NAMALWA (cell line): ENCODE measurements at regions not wholly inside any gene's neighbourhood (a gene's known extent, or its start where the extent isn't known, plus 50 kb on each side); places are given as distances from the start of the nearest gene placed in this dataset.
"Not testable (repeated sequence)": the region's sequence is repeated elsewhere in the genome, so short reads cannot be mapped to it uniquely, and the experiment has no call there.

Experiments used
- DNase-seq: peaks from one replicate; pipeline ENCODE4 v3.0.0-alpha.2; 2015; ENCODE audit warnings: low spot score

GRCh38 chrX:18003876-18004275 lies 142.8 kb upstream of the RAI2 start:
- no peak for DNase-seq

- no peak for DNase-seq
Measured at GRCh38 chrX:18002791-18003190, 141.7 kb upstream of the RAI2 start.

- no peak for DNase-seq
Measured at GRCh38 chrX:17994429-17994828, 133.3 kb upstream of the RAI2 start.

GRCh38 chrX:17993062-17993461 lies 132.0 kb upstream of the RAI2 start:
- no peak for DNase-seq

GRCh38 chrX:17990532-17990931 lies 129.4 kb upstream of the RAI2 start:
- no peak for DNase-seq

- DNase-seq: no peak
Measured at GRCh38 chrX:17987783-17988182, 126.7 kb upstream of the RAI2 start.

GRCh38 chrX:17986977-17987376 lies 125.9 kb upstream of the RAI2 start:
- no peak for DNase-seq

GRCh38 chrX:17986440-17986839 lies 125.3 kb upstream of the RAI2 start:
- DNase-seq: no peak

GRCh38 chrX:17984415-17984814 lies 123.3 kb upstream of the RAI2 start:
- DNase-seq: no peak

- DNase-seq: no peak
Measured at GRCh38 chrX:17983389-17983788, 122.3 kb upstream of the RAI2 start.

- DNase-seq: no peak
Measured at GRCh38 chrX:17977696-17978095, 116.6 kb upstream of the RAI2 start.

- no peak for DNase-seq
Measured at GRCh38 chrX:17976955-17977354, 115.9 kb upstream of the RAI2 start.

- DNase-seq: not testable (repeated sequence)
Measured at GRCh38 chrX:17975349-17975748, 114.3 kb upstream of the RAI2 start.

GRCh38 chrX:17968367-17968766 lies 107.3 kb upstream of the RAI2 start:
- DNase-seq: no peak

- DNase-seq: no peak
Measured at GRCh38 chrX:17967888-17968287, 106.8 kb upstream of the RAI2 start.

GRCh38 chrX:17964871-17965270 lies 103.8 kb upstream of the RAI2 start:
- no peak for DNase-seq

GRCh38 chrX:17960891-17961290 lies 99.8 kb upstream of the RAI2 start:
- DNase-seq: no peak

- peak; percentile 49 for DNase-seq
Measured at GRCh38 chrX:17944833-17945497, 83.9 kb upstream of the RAI2 start.

- not testable (repeated sequence) for DNase-seq
Measured at GRCh38 chrX:17941171-17941570, 80.1 kb upstream of the RAI2 start.

GRCh38 chrX:17939724-17940123 lies 78.6 kb upstream of the RAI2 start:
- no peak for DNase-seq

- no peak for DNase-seq
Measured at GRCh38 chrX:17933856-17934255, 72.8 kb upstream of the RAI2 start.

- DNase-seq: no peak
Measured at GRCh38 chrX:17932781-17933180, 71.7 kb upstream of the RAI2 start.

GRCh38 chrX:17931855-17932254 lies 70.8 kb upstream of the RAI2 start:
- DNase-seq: no peak

- no peak for DNase-seq
Measured at GRCh38 chrX:17930850-17931249, 69.8 kb upstream of the RAI2 start.

GRCh38 chrX:17923546-17923945 lies 62.4 kb upstream of the RAI2 start:
- peak; percentile 47 for DNase-seq
